GM21786 (cell line): ENCODE measurements at regions not wholly inside any gene's neighbourhood (a gene's known extent, or its start where the extent isn't known, plus 50 kb on each side); places are given as distances from the start of the nearest gene placed in this dataset.
"Not testable (repeated sequence)": the region's sequence is repeated elsewhere in the genome, so short reads cannot be mapped to it uniquely, and the experiment has no call there.

Source experiments
- ATAC-seq: cut with Tn5 transposase; IDR thresholded peaks from one replicate; pipeline ENCODE4 v1.9.1; 2021; ENCODE audit not compliant: unreplicated experiment

DNA sequence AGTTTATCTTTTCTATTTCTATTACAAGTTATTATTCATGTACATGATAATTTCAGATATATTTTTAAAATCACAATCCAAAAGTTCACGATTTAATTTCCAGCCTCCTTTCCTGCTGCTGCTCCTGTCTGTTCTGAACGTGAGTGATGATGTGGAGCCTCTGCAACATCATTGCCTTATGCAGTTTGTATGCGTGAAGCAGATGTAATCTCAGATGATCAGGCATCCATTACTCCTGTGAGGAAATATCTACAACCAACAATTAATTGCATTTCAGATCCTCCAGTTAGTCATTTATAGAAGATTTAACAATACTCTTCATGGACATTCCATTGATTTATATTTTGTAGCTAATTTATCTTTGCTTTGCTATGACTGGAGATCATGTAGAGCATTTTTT lies 668.7 kb upstream of the EPHA5 start:
- no peak for ATAC-seq

DNA sequence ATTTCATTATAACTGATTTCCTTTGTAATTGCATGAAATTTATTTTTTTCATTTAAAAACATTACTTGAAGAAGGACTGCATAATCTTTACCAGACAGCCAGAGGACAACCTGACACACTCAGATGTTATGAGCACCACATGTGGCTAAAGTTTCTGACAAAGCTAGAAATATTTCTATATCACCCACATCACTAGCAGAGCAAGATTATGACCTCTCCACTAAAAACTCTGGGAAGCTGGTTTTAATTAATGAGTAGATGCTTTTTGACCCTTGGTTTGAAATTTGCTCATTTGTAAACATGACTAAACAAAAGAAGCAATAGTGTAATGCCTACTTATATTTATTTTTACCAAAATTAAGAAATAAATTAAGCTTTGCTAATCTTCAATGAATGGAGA lies 661.5 kb upstream of the EPHA5 start:
- no peak for ATAC-seq

DNA sequence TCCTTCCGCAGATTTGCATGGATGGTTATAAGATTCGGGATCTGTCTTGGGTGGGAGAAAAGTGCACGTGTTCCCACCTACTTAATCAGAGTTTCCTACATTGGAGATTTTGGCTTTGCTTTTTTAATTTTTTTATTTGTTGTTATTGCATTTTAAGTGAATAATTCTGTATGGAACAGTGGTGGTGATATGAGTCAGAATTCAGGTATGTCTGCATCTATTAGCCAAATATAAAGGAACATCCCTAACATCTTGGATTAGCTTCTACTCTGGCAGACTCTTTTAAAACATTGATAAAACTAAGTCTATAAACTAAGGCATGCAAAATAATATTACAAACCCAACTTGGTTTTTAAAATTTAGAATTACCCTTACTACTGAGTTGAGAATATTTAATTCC lies 659.8 kb upstream of the EPHA5 start:
- ATAC-seq, result no peak

DNA sequence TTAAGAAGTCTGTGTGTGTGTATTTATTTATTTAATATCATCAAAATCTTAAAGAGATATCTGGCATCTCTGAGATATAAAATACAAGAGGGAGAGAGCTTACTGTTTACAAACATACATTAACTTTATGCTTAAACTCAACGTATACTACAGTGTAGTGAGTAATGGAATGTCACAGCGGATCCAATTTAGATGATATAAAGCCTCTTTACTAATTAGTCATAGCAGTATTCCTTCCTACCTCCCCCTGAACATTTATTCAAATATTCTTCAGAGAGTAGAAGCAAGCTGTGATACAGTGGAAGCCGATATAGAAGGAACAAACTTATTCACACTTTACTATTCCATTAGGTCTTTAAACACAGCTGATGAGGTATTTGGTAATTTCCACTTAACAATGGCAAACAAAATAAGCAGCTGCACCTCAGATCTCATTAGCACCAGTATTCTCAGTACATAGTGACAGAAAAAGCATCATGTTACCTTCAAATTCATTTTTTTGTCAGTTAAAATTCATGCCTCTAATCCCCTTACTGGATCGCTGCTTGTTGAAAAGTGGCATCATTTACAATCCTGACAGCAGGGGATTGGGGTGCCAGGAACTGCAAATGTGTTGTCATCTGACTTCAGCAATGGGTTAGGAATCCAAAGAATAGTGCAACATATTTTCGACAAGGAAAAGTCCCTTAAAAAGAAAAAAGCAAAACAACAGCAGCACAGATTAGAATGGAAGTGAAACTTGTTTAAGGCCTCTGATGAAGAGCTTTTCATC lies 658.7 kb upstream of the EPHA5 start:
- no peak for ATAC-seq

DNA sequence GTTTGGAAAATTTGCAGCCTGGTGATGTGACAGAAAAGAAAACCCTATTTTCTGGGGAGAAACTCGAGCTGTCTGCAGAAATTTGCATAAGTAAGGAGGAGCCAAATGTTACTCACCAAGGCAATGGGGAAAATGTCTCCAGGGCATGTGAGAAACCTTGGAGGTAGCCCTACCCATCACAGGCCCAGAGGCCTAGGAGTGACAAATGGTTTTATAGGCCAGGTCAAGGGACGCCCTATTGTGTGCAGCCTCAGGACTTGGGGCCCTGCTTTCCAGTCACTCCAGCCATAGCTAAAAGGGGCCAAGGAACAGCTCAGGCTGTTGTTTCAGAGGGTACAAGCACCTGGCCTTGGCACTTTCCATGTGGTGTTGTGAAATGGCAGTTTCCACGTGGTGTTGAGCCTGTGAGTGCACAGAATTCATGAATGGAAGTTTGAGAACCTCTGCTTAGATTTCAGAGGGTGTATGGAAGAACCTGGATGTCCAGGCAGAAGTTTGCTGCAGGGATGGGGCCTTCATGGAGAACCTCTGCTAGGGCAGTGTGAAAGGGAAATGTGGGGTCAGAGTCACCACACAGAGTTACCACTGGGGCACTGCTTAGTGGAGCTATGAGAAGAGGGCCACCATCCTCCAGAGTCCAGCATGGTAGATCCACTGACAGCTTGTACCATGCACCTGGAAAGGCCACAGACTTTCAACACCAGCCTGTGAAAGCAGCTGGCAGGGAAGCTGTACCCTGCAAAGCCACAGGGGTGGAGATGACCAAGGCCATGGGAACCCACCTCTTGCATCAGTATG lies 637.6 kb upstream of the EPHA5 start:
- no peak for ATAC-seq

GRCh38 chr4:66300336-66300934 lies 630.1 kb upstream of the EPHA5 start:
- no peak for ATAC-seq

DNA sequence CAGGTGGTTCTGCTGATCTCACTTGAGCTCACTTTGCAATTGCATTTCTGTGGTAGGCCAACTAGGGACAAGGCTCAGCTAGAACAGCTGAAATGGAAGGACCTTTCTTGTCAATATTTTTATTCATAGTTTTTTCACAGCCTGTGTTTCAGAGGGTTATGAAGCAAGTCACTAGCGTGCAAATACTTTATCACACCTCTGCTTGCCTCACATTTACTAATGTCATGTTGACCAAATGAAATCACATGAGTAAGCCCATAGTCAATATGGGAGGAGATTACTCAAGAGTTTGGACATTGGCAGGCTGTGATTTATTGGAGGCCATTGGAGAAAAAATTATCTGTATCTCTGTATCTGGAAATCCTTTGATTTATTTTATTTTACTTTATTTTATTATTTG lies 628.3 kb upstream of the EPHA5 start:
- ATAC-seq, result no peak

- ATAC-seq, result no peak
Observed at GRCh38 chr4:66297703-66298102, 627.4 kb upstream of the EPHA5 start.

DNA sequence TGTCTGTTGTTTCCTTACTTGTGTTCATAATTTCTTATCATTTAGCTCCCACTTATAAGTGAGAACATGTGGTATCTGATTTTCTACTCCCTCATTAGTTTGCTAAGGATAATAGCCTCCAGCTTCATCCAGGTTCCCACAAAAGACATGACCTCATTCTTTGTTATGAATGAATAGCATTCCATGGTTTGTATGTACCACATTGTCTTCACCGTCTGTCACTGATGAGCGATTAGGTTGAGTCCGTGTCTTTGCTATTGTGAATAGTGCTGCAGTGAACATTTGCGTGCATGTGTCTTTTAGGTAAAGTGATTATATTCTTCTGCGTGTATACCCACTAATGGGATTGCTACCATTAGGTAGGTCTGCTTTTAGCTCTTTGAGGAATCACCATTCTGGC lies 624.3 kb upstream of the EPHA5 start:
- ATAC-seq, result no peak

- ATAC-seq, result no peak
Observed at GRCh38 chr4:66284991-66285451, 614.7 kb upstream of the EPHA5 start.

- ATAC-seq, result no peak
Observed at GRCh38 chr4:66279084-66279483, 608.8 kb upstream of the EPHA5 start.

GRCh38 chr4:66275411-66276038 lies 605.2 kb upstream of the EPHA5 start:
- no peak for ATAC-seq

- ATAC-seq, result no peak
Observed at GRCh38 chr4:66273110-66273509, 602.8 kb upstream of the EPHA5 start.

GRCh38 chr4:66270356-66270755 lies 600.1 kb upstream of the EPHA5 start:
- not testable (repeated sequence) for ATAC-seq

GRCh38 chr4:66266554-66266953 lies 596.3 kb upstream of the EPHA5 start:
- ATAC-seq, result not testable (repeated sequence)

DNA sequence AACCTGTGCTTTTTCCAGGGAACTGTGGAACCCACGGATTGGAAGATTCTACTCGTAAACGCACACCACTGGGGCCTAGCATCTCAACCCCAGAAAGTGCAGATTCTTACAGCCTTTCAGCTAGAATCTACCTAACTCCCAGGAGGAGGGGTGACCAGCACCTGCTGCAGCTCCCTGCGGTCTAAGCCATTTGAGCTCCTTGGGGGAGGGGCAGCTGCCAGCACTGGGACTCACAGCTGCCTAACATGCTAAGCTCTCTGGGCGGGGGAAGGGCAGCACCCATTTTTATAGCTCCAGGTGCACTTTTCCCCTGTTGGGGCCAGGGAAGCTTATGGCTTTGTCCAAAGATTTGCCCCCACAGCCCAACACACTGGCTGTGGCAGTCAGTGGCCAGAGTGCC lies 595.7 kb upstream of the EPHA5 start:
- ATAC-seq, result no peak

GRCh38 chr4:66252291-66252690 lies 582.0 kb upstream of the EPHA5 start:
- ATAC-seq, result no peak

- no peak for ATAC-seq
Observed at GRCh38 chr4:66246643-66247042, 576.4 kb upstream of the EPHA5 start.

DNA sequence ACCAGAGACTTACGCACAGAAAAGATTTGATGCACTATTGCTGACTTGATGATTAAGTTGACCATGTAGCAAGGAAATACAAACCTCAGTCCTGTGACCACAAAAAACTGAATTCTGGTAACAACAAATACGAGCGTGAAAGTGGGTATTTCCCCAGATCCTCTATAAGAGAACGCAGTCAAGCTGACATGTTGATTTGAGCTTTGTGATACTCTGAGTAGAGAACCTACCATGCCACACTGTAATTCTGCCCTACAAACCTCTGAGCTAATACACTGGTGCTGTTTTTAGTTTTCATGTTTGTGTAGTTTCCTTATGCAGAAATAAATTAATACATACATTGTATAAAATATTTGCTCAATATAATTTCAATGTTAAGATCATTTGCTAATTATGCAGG lies 565.6 kb upstream of the EPHA5 start:
- ATAC-seq, result no peak

DNA sequence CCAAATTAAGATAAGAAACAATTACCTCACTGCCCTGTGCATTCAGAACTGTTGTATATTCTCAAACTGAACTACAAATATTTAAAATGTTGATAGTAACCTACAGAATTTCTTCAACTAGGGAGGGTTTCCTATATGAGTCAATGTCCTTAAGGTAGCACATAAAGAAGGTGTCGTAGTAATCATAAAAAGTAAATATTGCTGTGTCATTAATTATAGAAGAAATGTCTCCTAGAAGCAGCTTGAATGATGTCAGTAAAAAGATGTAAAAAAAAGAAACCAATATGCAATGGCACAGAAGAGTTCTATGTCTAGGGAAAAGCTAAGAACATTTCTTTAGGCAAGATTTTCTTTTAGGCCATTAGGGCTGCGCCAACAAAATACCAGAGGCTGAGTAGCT lies 559.6 kb upstream of the EPHA5 start:
- no peak for ATAC-seq

- ATAC-seq, result no peak
Observed at GRCh38 chr4:66225539-66225938, 555.2 kb upstream of the EPHA5 start.
